ENCODE measurements at regions not wholly inside any gene's neighbourhood (a gene's known extent, or its start where the extent isn't known, plus 50 kb on each side); places are given as distances from the start of the nearest gene placed in this dataset.

DNA sequence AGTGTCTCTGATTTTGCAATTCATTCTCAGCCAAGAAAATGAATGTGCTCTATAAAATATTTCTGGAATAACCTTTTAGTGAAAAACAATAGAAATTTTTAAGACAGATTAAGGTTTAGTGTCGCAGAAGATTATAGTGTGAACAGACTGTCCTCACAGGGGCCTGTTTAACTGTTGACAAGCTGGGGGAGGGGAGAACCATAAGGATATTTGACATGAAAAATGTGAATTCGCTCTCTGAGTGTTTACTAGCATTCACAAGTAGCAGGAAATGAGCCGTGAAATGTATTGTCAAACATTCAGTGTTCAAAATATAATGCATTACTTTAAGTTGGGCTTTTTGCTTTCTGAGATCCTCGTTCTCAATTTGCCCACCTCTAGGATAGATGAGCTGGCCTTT, 134.8 kb upstream of the TSHZ2 start:
- no peak for TF ChIP-seq CTCF (conservative IDR thresholded peaks at IDR 0.05; ENCODE audit: low read depth, low read length)
- no peak for TF ChIP-seq EZH2 (IDR thresholded peaks at IDR 0.05; ENCODE audit: borderline replicate concordance, low read depth, low read length, poor library complexity, severe bottlenecking)
